HG02884 (cell line): ENCODE measurements at regions not wholly inside any gene's neighbourhood (a gene's known extent, or its start where the extent isn't known, plus 50 kb on each side); places are given as distances from the start of the nearest gene placed in this dataset.
A peak's percentile ranks its signal among the peaks of the same experiment; 100 is the strongest.
"Not testable (repeated sequence)": the region's sequence is repeated elsewhere in the genome, so short reads cannot be mapped to it uniquely, and the experiment has no call there.

ENCODE experiments used
- ATAC-seq: cut with Tn5 transposase; IDR thresholded peaks from one replicate; pipeline ENCODE4 v1.9.1; 2021; ENCODE audit warnings: mild to moderate bottlenecking, moderate library complexity; ENCODE audit not compliant: unreplicated experiment

DNA sequence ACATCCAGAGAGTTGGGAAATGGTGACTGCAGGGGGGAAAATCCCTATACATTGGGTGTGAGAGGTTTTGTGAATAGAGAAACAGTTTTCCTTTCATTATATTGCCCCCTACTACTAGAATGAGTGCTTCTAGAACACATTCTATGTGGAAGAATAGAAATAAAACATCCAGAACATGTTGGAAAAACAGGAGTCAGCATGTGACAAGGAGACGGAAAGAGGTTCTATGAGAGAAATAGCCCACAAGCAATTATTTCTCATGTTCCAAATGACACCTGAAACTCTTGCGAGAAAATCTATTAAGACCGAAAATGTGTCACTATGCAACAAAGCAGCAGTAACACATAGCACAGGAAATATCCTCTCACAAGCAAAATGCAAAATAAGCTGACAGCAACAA lies 202.7 kb upstream of the SPOPL start:
- ATAC-seq: peak; percentile 60

GRCh38 chr2:138306626-138307025 lies 194.9 kb upstream of the SPOPL start:
- no peak for ATAC-seq

DNA sequence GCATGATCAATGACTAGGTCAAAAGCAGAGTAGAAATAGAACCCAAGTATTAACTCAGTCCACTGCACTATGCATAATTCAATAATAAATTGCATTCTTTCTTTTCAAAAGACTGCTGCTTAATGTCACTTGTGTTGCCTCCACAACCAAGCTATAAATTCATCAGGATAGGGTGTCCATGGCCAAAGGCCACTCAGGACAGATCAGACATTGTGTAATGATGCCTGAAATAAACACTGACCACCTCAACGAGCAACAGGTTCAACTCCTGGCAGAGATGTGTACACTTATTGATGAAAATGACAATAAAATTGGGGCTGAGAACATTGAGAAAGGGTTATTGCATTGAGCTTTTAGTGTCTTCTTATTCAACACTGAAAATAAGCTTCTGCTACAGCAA lies 194.5 kb upstream of the SPOPL start:
- ATAC-seq: no peak

GRCh38 chr2:138309760-138310159 lies 191.8 kb upstream of the SPOPL start:
- ATAC-seq: no peak

GRCh38 chr2:138312061-138312460 lies 189.5 kb upstream of the SPOPL start:
- no peak for ATAC-seq

DNA sequence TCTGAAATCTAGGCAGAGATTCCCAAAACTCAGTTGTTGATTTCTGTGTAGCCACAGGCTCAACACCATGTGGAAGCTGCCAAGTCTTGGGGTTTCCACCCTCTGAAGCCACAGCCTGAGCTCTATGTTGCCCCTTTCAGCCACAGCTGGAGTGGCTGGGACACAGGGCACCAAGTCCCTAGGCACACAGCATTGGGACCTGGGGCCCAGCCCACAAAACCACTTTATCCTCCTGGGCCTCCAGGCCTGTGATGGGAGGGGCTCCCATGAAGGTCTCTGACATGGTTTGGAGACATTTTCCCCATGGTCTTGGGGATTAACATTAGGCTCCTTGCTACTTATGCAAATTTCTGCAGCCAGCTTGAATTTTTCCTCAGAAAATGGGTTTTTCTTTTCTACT lies 186.0 kb upstream of the SPOPL start:
- not testable (repeated sequence) for ATAC-seq

GRCh38 chr2:138319616-138320015 lies 182.0 kb upstream of the SPOPL start:
- no peak for ATAC-seq

GRCh38 chr2:138321458-138321857 lies 180.1 kb upstream of the SPOPL start:
- ATAC-seq: no peak

GRCh38 chr2:138323382-138324067 lies 178.0 kb upstream of the SPOPL start:
- ATAC-seq: no peak

DNA sequence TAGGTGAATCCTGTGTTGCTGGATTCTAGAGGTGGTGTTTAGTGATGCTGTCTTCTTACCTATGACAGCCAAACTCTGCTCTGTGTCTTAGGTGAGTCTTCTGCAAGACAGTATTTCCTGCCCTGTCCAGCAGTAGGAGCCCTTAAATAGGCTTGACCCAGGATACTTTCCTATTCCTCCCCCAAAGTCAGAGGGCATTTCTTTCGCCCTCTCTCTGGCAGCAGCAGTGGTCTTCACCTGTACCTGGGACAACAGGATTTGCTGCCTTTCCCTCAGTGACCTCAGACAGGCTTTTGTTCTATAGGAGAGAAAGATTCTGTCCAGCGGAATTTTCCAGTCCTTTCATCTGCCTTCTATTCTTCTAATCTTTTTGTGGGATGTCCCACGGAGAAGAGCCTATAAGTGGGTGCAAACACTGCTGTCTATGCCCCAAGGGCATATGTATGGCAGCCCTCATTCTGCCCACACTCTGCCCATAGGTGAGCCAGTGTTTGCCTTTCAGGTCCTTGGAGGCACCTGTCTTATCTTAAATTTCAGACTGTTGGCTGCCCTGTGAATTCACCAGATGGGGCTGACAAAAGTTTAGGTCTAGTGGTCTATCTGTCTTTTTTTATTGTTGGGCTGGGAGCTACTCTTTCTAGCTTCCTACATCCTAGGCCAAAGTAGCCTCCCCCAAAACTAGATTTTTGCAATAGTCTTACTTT lies 177.3 kb upstream of the SPOPL start:
- no peak for ATAC-seq

GRCh38 chr2:138327967-138328366 lies 173.6 kb upstream of the SPOPL start:
- ATAC-seq: no peak

DNA sequence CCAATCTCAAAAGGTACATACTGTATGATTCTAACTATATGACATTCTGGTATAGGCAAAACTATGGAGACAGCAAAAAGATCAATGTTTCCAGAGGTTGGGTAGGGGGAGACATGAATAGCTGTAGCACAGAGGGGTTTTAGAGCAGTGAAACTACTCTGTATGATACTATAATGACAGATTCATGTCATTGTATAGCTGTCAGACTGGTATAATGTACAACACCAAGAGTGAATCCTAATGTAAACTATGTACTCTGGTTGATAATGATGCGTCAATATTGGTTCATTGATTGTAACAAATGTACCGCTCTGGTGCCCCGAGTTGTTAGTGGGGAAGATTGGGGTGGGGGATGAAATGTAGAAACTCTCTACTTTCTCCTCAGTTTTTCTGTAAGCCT lies 172.4 kb upstream of the SPOPL start:
- ATAC-seq: no peak

DNA sequence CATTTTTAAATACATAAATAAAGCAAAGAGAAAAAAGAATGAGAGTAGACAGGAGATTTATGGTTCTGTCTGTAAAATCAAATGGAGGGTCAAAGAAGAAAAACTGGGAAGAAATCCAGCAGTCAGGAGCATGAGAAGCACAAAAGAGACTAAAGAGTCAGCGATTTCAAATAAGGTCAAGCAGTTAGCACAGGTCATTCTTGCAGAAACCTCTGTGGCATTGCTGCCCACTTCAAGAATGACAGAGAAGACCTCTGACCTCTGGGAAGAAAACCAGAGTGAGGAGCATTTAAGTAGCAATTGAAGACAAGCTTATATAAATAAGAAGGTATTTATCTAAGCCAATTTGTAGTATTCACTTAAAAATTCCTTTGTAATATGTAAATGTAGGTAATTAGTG lies 172.0 kb upstream of the SPOPL start:
- ATAC-seq: no peak

- no peak for ATAC-seq
These were observed 168.4 kb upstream of the SPOPL start for GRCh38 chr2:138333121-138333520.

- ATAC-seq: no peak
These were observed 167.9 kb upstream of the SPOPL start for GRCh38 chr2:138333677-138334076.

DNA sequence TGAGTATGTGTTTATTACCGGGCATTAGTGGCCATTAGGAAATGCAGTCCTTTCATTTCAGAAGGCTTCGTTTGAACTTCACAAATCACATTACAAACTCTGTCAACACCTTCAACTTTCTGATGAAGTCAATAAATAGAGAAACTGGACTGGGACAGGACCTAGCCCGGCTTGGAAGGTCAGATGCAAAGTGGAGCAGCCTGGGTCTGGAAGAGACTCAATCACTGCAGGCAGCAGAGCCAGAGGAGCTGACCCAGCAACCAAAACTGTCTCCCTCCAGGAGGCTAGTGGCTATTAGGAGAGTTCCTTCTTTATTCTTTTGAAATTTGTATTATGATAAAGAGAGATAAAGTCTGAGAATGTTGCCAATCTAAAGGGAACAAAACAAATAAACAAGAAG lies 167.2 kb upstream of the SPOPL start:
- no peak for ATAC-seq

DNA sequence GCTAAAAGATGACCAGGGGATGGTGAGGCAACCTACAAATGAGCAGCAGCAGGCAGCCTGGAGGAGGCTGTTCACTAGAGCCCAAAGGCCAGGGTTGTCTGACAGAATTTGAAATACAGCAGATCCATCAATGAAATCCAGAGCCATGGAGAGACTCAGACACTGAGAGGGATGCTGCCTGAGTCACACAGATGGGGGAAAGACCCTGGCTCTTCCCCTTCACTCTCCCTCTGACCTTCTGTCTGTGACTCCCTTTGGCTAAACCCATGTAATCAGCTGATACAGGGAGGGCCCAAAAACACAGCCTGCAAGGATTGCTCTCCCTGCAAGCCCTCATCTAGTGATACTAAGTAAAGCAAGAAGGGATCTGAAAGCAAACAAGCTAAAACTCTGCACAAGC lies 166.5 kb upstream of the SPOPL start:
- ATAC-seq: no peak

GRCh38 chr2:138336146-138336545 lies 165.4 kb upstream of the SPOPL start:
- no peak for ATAC-seq

DNA sequence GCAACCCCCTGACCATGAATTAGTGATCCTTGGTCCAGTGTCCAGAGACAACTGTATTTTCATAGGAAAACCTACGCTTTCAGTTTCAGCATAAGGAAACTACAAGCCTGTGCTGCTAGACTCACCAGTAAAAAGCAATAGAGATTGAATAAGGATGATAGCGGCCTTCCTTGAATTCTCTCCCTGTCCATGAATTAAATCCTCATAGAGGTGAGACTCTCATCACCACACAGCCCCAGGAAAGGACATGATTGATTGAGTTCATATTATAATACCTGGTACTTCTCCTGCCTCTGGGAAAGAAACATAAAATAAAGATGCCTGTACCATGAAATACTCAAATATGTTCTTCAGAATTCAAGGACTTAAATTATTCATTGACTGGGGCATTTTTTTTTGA lies 146.3 kb upstream of the SPOPL start:
- ATAC-seq: no peak

DNA sequence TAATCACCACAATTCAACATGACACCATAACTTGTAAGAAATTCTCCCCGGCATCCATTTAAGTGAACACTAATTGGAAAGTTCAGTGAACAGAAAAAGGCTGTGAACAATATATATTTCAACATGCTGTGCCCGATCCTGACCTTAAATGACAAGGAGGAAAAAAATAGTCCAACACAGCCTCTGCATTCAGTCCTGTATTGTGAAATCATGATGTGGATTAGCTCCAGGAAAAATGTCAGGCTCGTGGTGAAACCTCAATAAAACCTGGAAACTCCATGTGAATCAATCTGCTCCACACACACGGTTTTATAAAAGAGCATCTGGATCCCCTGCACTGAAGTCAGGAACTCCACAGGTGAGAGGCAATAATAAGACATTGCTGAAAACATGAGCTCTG lies 145.4 kb upstream of the SPOPL start:
- no peak for ATAC-seq

DNA sequence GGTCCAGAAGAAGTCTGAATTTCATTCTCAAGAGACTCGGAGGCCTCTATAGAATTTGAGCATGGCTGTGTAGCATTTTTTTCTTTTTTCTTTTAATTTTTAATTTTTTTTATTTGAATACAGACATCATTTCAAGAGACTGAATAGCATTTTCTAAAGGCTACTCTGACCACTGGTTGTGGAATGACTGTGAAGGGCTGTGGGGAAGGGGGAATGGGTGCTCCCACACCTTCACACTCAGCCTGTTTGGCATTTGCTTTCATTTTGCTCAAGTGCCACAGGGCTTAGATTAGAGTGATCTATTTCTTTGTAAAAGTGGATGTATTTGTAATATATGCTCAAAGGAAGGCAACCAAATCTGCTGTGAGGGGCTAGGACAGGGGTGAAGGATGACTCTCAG lies 142.0 kb upstream of the SPOPL start:
- ATAC-seq: no peak

DNA sequence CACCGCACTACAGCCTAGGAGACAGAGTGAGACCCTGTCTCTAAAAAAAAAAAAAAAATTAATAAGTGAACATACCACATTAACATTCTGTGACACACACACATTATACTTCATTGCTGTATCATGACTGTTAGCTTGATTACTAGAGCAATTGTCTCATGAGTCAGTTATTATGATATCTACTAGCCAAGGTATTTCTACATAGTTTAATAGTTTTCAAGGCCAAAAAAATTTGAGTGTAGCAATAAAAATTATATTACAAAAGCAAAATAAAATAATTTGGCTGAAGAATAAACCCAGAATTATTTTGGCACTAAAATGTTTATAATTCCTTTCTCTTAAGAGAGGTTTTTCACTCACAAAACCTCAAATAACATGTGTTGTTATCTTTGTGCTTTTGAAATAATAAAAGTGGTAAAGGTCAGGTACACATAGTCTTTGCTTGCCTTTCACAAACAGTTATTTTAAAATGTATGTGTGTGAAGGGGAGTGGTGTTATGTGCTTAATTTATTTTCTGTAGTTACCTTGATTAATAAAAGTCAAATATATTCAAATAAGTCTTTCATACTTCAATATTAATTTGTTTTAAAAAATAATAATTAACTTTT lies 136.9 kb upstream of the SPOPL start:
- ATAC-seq: no peak
